Activated CD8-positive, alpha-beta T cell treated with anti-CD3 and anti-CD28 coated beads for 36 hours (primary cell): ENCODE measurements at regions not wholly inside any gene's neighbourhood (a gene's known extent, or its start where the extent isn't known, plus 50 kb on each side); places are given as distances from the start of the nearest gene placed in this dataset.

ENCODE experiments used
- ATAC-seq: fragments of 200-7000 bp; cut with Tn5 transposase; one replicate; pipeline ENCODE4 v1.10.0; 2021; ENCODE audit warnings: mild to moderate bottlenecking, moderate library complexity
- CTCF ChIA-PET: fragments of 350-600 bp; sonication (Branson Sonifier 250); formaldehyde crosslinking; loops from one replicate; lab custom pipeline; 2021; ENCODE audit warnings: antibody characterized with exemption; lab: Charles Lee
- POLR2A ChIA-PET: fragments of 350-600 bp; sonication (Branson Sonifier 250); formaldehyde crosslinking; loops from one replicate; lab custom pipeline; 2021; ENCODE audit warnings: antibody characterized with exemption; lab: Charles Lee
- DNase-seq: peaks from one replicate; pipeline ENCODE4 v3.0.0-alpha.2; 2020
- H3K27ac Mint-ChIP-seq: one replicate; pipeline ENCODE4 v1.8.0; 2021; ENCODE audit warnings: mild to moderate bottlenecking, mixed read lengths
- H3K27me3 Mint-ChIP-seq: one replicate; pipeline ENCODE4 v1.8.0; 2021; ENCODE audit warnings: mixed read lengths
- H3K36me3 Mint-ChIP-seq: one replicate; pipeline ENCODE4 v1.8.0; 2021; ENCODE audit warnings: low read depth, mixed read lengths
- H3K4me1 Mint-ChIP-seq: one replicate; pipeline ENCODE4 v1.8.0; 2021; ENCODE audit warnings: low read depth, mixed read lengths
- H3K4me3 Mint-ChIP-seq: one replicate; pipeline ENCODE4 v1.8.0; 2021; ENCODE audit warnings: mild to moderate bottlenecking, moderate library complexity, mixed read lengths
- H3K9me3 Mint-ChIP-seq: one replicate; pipeline ENCODE4 v1.8.0; 2021; ENCODE audit warnings: mixed read lengths
- intact Hi-C: fragments of 100-400 bp; cut with micrococcal nuclease; formaldehyde crosslinking; loops from one replicate; pipeline ENCODE4 v1.10.0; 2022
- TF ChIP-seq, protein P1 (sequence below): fragments of 200-600 bp; IDR thresholded peaks from one replicate; pipeline ENCODE4 v1.8.0; 2022; ENCODE audit warnings: antibody characterized with exemption, mild to moderate bottlenecking

DNA sequence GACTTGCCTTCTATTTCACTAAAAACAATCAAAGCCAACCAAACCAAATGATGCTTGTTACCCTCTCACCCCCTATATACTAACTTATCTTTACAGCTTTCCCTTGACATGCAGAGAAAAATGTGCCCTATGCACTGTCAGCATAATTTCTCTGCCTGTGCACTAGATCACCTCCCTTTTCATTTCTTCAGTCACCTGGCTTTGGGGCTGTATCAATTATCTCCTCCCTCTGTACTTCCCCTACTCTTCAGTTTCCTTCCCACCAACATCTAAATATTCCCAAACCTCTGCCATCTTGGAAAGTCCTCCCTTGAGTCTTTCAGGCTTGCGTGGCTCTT lies 103.5 kb upstream of the TAPT1 start:
- no peak overlapping the region for H3K27ac Mint-ChIP-seq
- peaks cover 5% of the 10 kb centered on the region for H3K27me3 Mint-ChIP-seq
- intact Hi-C loops: no loop called here
- no peaks in the 10 kb centered on the region for H3K36me3 Mint-ChIP-seq
- ChIA-PET POLR2A (no interaction called here), CTCF (no interaction called here)
- H3K9me3 Mint-ChIP-seq: peaks cover 2% of the 10 kb centered on the region
- H3K4me3 Mint-ChIP-seq: no peak overlapping the region
- TF ChIP-seq, protein P1, sequence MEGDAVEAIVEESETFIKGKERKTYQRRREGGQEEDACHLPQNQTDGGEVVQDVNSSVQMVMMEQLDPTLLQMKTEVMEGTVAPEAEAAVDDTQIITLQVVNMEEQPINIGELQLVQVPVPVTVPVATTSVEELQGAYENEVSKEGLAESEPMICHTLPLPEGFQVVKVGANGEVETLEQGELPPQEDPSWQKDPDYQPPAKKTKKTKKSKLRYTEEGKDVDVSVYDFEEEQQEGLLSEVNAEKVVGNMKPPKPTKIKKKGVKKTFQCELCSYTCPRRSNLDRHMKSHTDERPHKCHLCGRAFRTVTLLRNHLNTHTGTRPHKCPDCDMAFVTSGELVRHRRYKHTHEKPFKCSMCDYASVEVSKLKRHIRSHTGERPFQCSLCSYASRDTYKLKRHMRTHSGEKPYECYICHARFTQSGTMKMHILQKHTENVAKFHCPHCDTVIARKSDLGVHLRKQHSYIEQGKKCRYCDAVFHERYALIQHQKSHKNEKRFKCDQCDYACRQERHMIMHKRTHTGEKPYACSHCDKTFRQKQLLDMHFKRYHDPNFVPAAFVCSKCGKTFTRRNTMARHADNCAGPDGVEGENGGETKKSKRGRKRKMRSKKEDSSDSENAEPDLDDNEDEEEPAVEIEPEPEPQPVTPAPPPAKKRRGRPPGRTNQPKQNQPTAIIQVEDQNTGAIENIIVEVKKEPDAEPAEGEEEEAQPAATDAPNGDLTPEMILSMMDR: no peak
- no peaks in the 10 kb centered on the region for H3K4me1 Mint-ChIP-seq
- ATAC-seq (no peak), DNase-seq (no peak)

DNA sequence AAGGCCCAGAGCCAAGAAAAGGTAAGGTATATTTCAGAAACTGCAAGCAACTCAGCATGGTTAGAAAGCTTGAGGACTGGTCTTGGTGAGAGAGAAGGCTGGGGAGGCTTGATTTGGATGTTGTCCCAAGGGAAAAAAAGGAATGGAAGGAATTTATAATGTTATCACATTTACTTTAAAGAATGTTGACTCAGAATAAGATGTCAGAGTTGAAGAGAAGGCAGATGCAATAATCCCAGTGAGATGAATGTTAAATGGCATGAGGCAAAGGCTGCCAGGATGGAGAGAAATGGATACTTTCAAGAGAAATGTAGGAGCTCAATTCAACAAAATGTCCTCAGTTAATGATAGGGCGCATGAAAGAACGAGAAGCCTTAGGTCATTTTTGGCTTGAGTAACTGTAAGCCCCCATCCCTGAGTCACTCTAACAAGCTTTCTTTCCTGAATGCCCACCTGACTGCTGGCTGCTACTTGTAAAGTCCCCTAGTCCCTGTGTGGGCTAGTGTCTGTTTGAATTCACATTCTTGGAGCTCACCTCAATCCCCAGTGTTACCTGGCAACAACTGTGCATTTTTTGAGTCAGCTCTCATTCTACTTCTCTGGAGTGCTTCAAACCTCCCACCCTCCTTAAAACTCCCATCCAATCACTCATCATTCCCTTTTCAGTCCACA lies 103.0 kb upstream of the TAPT1 start:
- Mint-ChIP-seq H3K27me3 (peaks cover 5% of the 10 kb centered on the region), H3K4me1 (no peaks in the 10 kb centered on the region), H3K9me3 (peaks cover 2% of the 10 kb centered on the region), H3K36me3 (no peaks in the 10 kb centered on the region), H3K27ac (no peak overlapping the region), H3K4me3 (no peak overlapping the region)
- CTCF ChIA-PET: no interaction called here
- POLR2A ChIA-PET: no interaction called here
- no peak for ATAC-seq
- DNase-seq: no peak
- TF ChIP-seq, protein P1: no peak
- intact Hi-C loops: no loop called here

DNA sequence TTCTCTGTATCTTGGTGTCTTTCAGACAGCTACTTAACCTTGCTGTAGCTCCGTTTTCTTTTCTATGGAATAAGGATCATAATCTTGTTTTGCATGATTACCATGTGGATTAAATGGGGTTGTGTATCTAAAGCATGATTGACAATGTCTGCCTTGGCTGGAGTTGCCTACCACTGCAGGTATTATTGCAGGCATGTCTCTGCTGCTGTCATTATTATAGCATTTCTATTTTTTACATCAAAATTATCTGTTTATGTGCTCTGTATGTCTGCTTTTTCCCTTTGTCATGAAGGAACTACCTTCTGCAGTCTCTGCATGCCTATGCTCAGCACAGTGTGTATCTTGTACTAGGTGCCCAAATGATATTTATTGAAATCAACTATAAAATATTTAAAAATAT lies 95.9 kb upstream of the TAPT1 start:
- Mint-ChIP-seq H3K36me3 (no peaks in the 10 kb centered on the region), H3K4me1 (no peaks in the 10 kb centered on the region), H3K27me3 (peaks cover 10% of the 10 kb centered on the region), H3K4me3 (no peak overlapping the region), H3K27ac (no peak overlapping the region), H3K9me3 (peaks cover 5% of the 10 kb centered on the region)
- intact Hi-C loops: no loop called here
- ChIA-PET CTCF (no interaction called here), POLR2A (no interaction called here)
- TF ChIP-seq, protein P1: no peak
- DNase-seq (no peak), ATAC-seq (no peak)

DNA sequence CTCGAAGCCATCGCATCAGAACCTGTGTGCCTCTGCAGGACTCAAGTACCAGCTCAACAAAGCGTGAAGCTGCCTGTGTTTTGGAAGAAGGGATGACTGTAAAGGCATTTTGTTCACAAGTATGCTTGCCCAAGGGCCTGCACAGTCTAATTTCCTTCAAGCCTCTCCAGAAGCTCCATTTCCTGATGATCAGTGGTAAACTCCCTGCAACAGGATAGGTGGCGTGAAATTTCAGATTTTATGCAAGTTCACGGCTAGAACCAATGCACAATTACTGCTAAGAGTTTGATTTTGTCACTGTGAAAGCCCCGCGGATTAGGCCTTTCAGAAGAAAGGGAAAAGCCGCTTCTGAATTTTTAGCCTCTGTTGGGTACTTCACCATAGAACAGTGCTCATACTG lies 89.2 kb upstream of the TAPT1 start:
- Mint-ChIP-seq H3K4me3 (no peak overlapping the region), H3K4me1 (no peaks in the 10 kb centered on the region), H3K27ac (no peak overlapping the region), H3K9me3 (no peaks in the 10 kb centered on the region), H3K36me3 (no peaks in the 10 kb centered on the region), H3K27me3 (peaks cover 2% of the 10 kb centered on the region)
- intact Hi-C loops: no loop called here
- DNase-seq: no peak
- CTCF ChIA-PET: interaction anchor here (1.7 kb wide), 1 partner anchor 25 kb away, joined by 4 read pairs; no protein-coding TSS in a partner anchor
- ATAC-seq: no peak
- TF ChIP-seq, protein P1: no peak
- POLR2A ChIA-PET: no interaction called here

DNA sequence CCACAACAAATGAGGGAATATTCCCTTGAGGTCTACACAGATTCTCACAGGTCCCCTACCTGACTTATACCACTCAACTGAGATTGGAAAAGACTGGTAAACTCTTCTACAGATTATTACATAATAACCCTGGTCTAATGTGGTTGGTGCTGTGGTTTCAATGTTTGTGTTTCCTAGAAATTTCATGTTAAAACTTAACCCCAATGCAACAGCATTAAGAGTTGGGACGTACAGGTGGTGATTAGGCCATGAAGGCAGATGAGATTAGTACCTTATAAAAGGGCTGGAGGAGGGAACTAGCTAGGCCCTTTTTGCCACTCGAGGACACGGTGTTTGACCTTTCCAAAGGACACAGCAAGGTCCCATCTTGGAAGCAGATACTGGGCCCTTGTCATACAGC lies 84.3 kb upstream of the TAPT1 start:
- DNase-seq (no peak), ATAC-seq (no peak)
- CTCF ChIA-PET: no interaction called here
- no peaks in the 10 kb centered on the region for H3K9me3 Mint-ChIP-seq
- H3K4me1 Mint-ChIP-seq: no peaks in the 10 kb centered on the region
- no peaks in the 10 kb centered on the region for H3K36me3 Mint-ChIP-seq
- H3K27ac Mint-ChIP-seq: no peak overlapping the region
- POLR2A ChIA-PET: no interaction called here
- intact Hi-C loops: no loop called here
- TF ChIP-seq, protein P1: no peak
- H3K4me3 Mint-ChIP-seq: no peak overlapping the region
- H3K27me3 Mint-ChIP-seq: peaks cover 3% of the 10 kb centered on the region
